GM12878 (cell line): ENCODE measurements at regions not wholly inside any gene's neighbourhood (a gene's known extent, or its start where the extent isn't known, plus 50 kb on each side); places are given as distances from the start of the nearest gene placed in this dataset.

ENCODE experiments used
- ATAC-seq: fragments of 200-7000 bp; cut with Tn5 transposase; 3 replicates; pipeline ENCODE4 v1.9.1; 2020; ENCODE audit warnings: mild to moderate bottlenecking, moderate library complexity
- BruUV-seq: library from RNA; stranded (reverse); fragments of 400-500 nt; replicated peaks from 2 replicates; lab custom pipeline; 2021; lab: Mats Ljungman, UMichigan
- CTCF ChIA-PET: fragments of 300-600 bp; sonication (Branson Sonifier 250); formaldehyde crosslinking; extraction: SDS; loops from one replicate; lab custom pipeline; 2021; ENCODE audit warnings: inconsistent platforms; lab: Yijun Ruan, JAX
- POLR2A ChIA-PET: fragments of 350-600 bp; formaldehyde crosslinking; extraction: SDS; loops from one replicate; lab custom pipeline; 2021; ENCODE audit warnings: inconsistent platforms; lab: Charles Lee
- RAD21 ChIA-PET: fragments of 300-600 bp; sonication (Branson Sonifier 250); formaldehyde crosslinking; loops from one replicate; lab custom pipeline; 2023; ENCODE audit warnings: antibody characterized with exemption; ENCODE audit not compliant: unreplicated experiment; lab: Charles Lee
- SMC1A ChIA-PET: fragments of 300-600 bp; sonication (Branson Sonifier 250); formaldehyde crosslinking; loops from one replicate; lab custom pipeline; 2023; ENCODE audit not compliant: unreplicated experiment, uncharacterized antibody; lab: Charles Lee
- DNase-seq: peaks from one replicate; pipeline ENCODE4 v3.0.0-alpha.2; 2011; ENCODE audit warnings: low read depth, low spot score
- FAIRE-seq: peaks from 3 replicates; lab custom pipeline; 2011; peaks lifted over from hg19 to GRCh38; lab: Jason Lieb, UNC
- H2AFZ ChIP-seq: 2 replicates; pipeline ENCODE4 v1.6.0; 2011; ENCODE audit warnings: low read depth, low read length, control low read depth; ENCODE audit not compliant: control insufficient read depth
- H3K27ac ChIP-seq: 2 replicates; pipeline ENCODE4 v1.5.1; 2011; ENCODE audit warnings: control low read depth; ENCODE audit not compliant: control insufficient read depth, insufficient read depth
- H3K27me3 ChIP-seq, 2 experiments: replicated peaks in 1 of 2; 2 replicates each; pipeline versions ENCODE4 v1.6.0 to v1.6.1; 2011; ENCODE audit warnings: low read length in 1 of 2; ENCODE audit not compliant: control insufficient read depth in 2 of 2, insufficient read depth in 2 of 2
- H3K36me3 ChIP-seq, 2 experiments: 2 replicates each; pipeline ENCODE4 v1.5.1; 2011; ENCODE audit warnings: low read length in 1 of 2; ENCODE audit not compliant: control insufficient read depth in 2 of 2, insufficient read depth in 2 of 2
- H3K4me1 ChIP-seq: 2 replicates; pipeline ENCODE4 v1.6.1; 2011; ENCODE audit warnings: mild to moderate bottlenecking, low read length, moderate library complexity, mixed read lengths; ENCODE audit not compliant: control insufficient read depth, insufficient read depth
- H3K4me2 ChIP-seq: 2 replicates; pipeline ENCODE4 v1.6.0; 2011; ENCODE audit warnings: control low read depth; ENCODE audit not compliant: control insufficient read depth, insufficient read depth
- H3K4me3 ChIP-seq: fragments of 200-600 bp; sonication (generic); 2 replicates; pipeline ENCODE4 v1.5.1; 2016
- H3K79me2 ChIP-seq: 2 replicates; pipeline ENCODE4 v1.6.0; 2011; ENCODE audit warnings: low read length; ENCODE audit not compliant: control insufficient read depth, insufficient read depth
- H3K9ac ChIP-seq: 2 replicates; pipeline ENCODE4 v1.8.0; 2011; ENCODE audit warnings: low read length, control low read depth, mixed read lengths; ENCODE audit not compliant: control insufficient read depth, insufficient read depth
- H3K9me3 ChIP-seq: replicated peaks from 3 replicates; pipeline ENCODE4 v1.5.1; 2011; ENCODE audit warnings: mild to moderate bottlenecking, low read length; ENCODE audit not compliant: control insufficient read depth, insufficient read depth
- H4K20me1 ChIP-seq: 2 replicates; pipeline ENCODE4 v1.6.0; 2011; ENCODE audit not compliant: control insufficient read depth, insufficient read depth
- BACH1 ChIP-seq: fragments of 450-650 bp; IDR thresholded peaks from 2 replicates; pipeline ENCODE4 v1.6.1; 2017; ENCODE audit warnings: mild to moderate bottlenecking, borderline replicate concordance
- BCL3 ChIP-seq: IDR thresholded peaks from 2 replicates; pipeline ENCODE4 v1.6.1; 2011; ENCODE audit warnings: borderline replicate concordance, low read depth, mild to moderate bottlenecking, moderate library complexity, low read length; ENCODE audit not compliant: insufficient read depth, poor library complexity, severe bottlenecking
- CBFB ChIP-seq: IDR thresholded peaks from 2 replicates; pipeline ENCODE4 v1.6.1; 2016; ENCODE audit warnings: antibody characterized with exemption, low read depth
- DPF2 ChIP-seq: fragments of 450-650 bp; IDR thresholded peaks from 2 replicates; pipeline ENCODE4 v1.6.1; 2017; ENCODE audit warnings: mild to moderate bottlenecking
- FOXM1 ChIP-seq: IDR thresholded peaks from 2 replicates; pipeline ENCODE4 v1.6.1; 2012; ENCODE audit warnings: low read depth, mild to moderate bottlenecking, inconsistent platforms, low read length, moderate library complexity
- IKZF2 ChIP-seq, 2 experiments: fragments of 450-650 bp; IDR thresholded peaks; 2 replicates each; pipeline ENCODE4 v1.6.1; 2017; ENCODE audit warnings: mild to moderate bottlenecking in 2 of 2, moderate library complexity in 2 of 2
- MLLT1 ChIP-seq: fragments of 450-650 bp; IDR thresholded peaks from 2 replicates; pipeline ENCODE4 v1.6.1; 2016; ENCODE audit warnings: mild to moderate bottlenecking
- MXI1 ChIP-seq: fragments of 150-350 bp; IDR thresholded peaks from 2 replicates; pipeline ENCODE4 v1.6.1; 2011; ENCODE audit warnings: low read depth, mild to moderate bottlenecking, inconsistent platforms, low read length, improper control_type of control experiment
- MYB ChIP-seq: fragments of 150-350 bp; IDR thresholded peaks from 2 replicates; pipeline ENCODE4 v1.6.1; 2014; ENCODE audit warnings: mild to moderate bottlenecking, low read depth, low read length, borderline replicate concordance
- MYC ChIP-seq: IDR thresholded peaks from 2 replicates; pipeline ENCODE4 v1.6.1; 2011; ENCODE audit warnings: mild to moderate bottlenecking, low read length, moderate library complexity, inconsistent platforms; ENCODE audit not compliant: insufficient read depth, insufficient replicate concordance, insufficient read length, severe bottlenecking
- NFYA ChIP-seq: IDR thresholded peaks from 2 replicates; pipeline ENCODE4 v1.6.1; 2011; ENCODE audit warnings: low read depth, mild to moderate bottlenecking, low read length, improper control_type of control experiment, borderline replicate concordance
- NKRF ChIP-seq: fragments of 450-650 bp; conservative IDR thresholded peaks from 2 replicates; pipeline ENCODE4 v1.6.1; 2017; ENCODE audit warnings: mild to moderate bottlenecking, moderate library complexity
- NR2C1 ChIP-seq: fragments of 450-650 bp; IDR thresholded peaks from 2 replicates; pipeline ENCODE4 v1.6.1; 2017; ENCODE audit warnings: antibody characterized with exemption, mild to moderate bottlenecking, moderate library complexity
- POLR2AphosphoS2 ChIP-seq: IDR thresholded peaks from 2 replicates; pipeline ENCODE4 v1.6.1; 2011; ENCODE audit warnings: low read depth, mild to moderate bottlenecking, low read length, improper control_type of control experiment, moderate library complexity
- RELA ChIP-seq: fragments of 450-650 bp; IDR thresholded peaks from 2 replicates; pipeline ENCODE4 v1.8.0; 2014; ENCODE audit warnings: borderline replicate concordance; ENCODE audit not compliant: partially characterized antibody
- SMC3 ChIP-seq: IDR thresholded peaks from 2 replicates; pipeline ENCODE4 v1.6.1; 2011; ENCODE audit warnings: low read length, improper control_type of control experiment, borderline replicate concordance
- ZNF207 ChIP-seq: fragments of 450-650 bp; IDR thresholded peaks from 2 replicates; pipeline ENCODE4 v1.6.1; 2014; ENCODE audit warnings: antibody characterized with exemption, mild to moderate bottlenecking, borderline replicate concordance
- WGBS: methylation state at CpG from one replicate; pipeline ENCODE4 v1.1.6; 2016; ENCODE audit warnings: low lambda C conversion rate; ENCODE audit not compliant: insufficient replicate concordance, insufficient coverage; ENCODE audit errors: missing lambda C conversion rate; 5-methylcytosine and 5-hydroxymethylcytosine counted together
- in situ Hi-C: fragments of 300-500 bp; cut with MboI; formaldehyde crosslinking; loops from 9 replicates; pipeline ENCODE4 v1.14.3; 2018; ENCODE audit warnings: mixed read lengths
- intact Hi-C: fragments of 100-400 bp; cut with micrococcal nuclease; formaldehyde crosslinking; loops from one replicate; pipeline ENCODE4 v1.14.2; 2022; ENCODE audit not compliant: unreplicated experiment
- TF ChIP-seq, protein P1 (sequence below): fragments of 450-650 bp; IDR thresholded peaks from 2 replicates; pipeline ENCODE4 v1.6.1; 2017; ENCODE audit warnings: mild to moderate bottlenecking, low read depth, inconsistent platforms; ENCODE audit not compliant: poor library complexity, severe bottlenecking

- FAIRE-seq (no peak), DNase-seq (no peak), ATAC-seq (no peak)
- no peaks in the 10 kb centered on the region for H3K79me2 ChIP-seq
- POLR2A ChIA-PET, result no interaction called here
- no peaks in the 10 kb centered on the region; a peak in 2 of 4 replicates for H3K27me3 ChIP-seq
- intact Hi-C loops, result no loop called here
- no peak overlapping the region for H3K4me3 ChIP-seq
- H2AFZ ChIP-seq, result no peak overlapping the region
- H4K20me1 ChIP-seq, result no peaks in the 10 kb centered on the region
- no peak overlapping the region for H3K9ac ChIP-seq
- CTCF ChIA-PET, result no interaction called here
- RAD21 ChIA-PET, result no interaction called here
- TF ChIP-seq, protein P1, sequence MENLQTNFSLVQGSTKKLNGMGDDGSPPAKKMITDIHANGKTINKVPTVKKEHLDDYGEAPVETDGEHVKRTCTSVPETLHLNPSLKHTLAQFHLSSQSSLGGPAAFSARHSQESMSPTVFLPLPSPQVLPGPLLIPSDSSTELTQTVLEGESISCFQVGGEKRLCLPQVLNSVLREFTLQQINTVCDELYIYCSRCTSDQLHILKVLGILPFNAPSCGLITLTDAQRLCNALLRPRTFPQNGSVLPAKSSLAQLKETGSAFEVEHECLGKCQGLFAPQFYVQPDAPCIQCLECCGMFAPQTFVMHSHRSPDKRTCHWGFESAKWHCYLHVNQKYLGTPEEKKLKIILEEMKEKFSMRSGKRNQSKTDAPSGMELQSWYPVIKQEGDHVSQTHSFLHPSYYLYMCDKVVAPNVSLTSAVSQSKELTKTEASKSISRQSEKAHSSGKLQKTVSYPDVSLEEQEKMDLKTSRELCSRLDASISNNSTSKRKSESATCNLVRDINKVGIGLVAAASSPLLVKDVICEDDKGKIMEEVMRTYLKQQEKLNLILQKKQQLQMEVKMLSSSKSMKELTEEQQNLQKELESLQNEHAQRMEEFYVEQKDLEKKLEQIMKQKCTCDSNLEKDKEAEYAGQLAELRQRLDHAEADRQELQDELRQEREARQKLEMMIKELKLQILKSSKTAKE, result no peak
- no peak for TF ChIP-seq MXI1
- TF ChIP-seq BACH1, result no peak
- no peak for TF ChIP-seq FOXM1
- TF ChIP-seq NFYA, result no peak
- no peak for TF ChIP-seq DPF2
- no peak for TF ChIP-seq IKZF2 (IDR thresholded peaks at IDR 0.05)
- no peak for TF ChIP-seq NR2C1
- no peak for TF ChIP-seq MYB
- no peak for TF ChIP-seq SMC3
- TF ChIP-seq CBFB, result no peak
- no peak for TF ChIP-seq MLLT1
- TF ChIP-seq MYC, result no peak
- TF ChIP-seq BCL3, result no peak
- no peak for TF ChIP-seq POLR2AphosphoS2
- TF ChIP-seq RELA, result no peak
- TF ChIP-seq NKRF, result no peak
- no peak for TF ChIP-seq ZNF207
- SMC1A ChIA-PET, result no interaction called here
- no TSS peak for BruUV-seq
- no peak overlapping the region for H3K27ac ChIP-seq
- in situ Hi-C loops, result no loop called here
- H3K4me2 ChIP-seq, result no peak overlapping the region
- H3K36me3 ChIP-seq, result no peaks in the 10 kb centered on the region
- no peaks in the 10 kb centered on the region for H3K4me1 ChIP-seq
- no peaks in the 10 kb centered on the region for H3K9me3 ChIP-seq
- 89% methylated on average over 6 of the region's 6 CpGs for WGBS
These were observed 112.4 kb upstream of the CCDC54 start for GRCh38 chr3:107264888-107265287.
